ENCODE measurements at regions not wholly inside any gene's neighbourhood (a gene's known extent, or its start where the extent isn't known, plus 50 kb on each side); places are given as distances from the start of the nearest gene placed in this dataset.

DNA sequence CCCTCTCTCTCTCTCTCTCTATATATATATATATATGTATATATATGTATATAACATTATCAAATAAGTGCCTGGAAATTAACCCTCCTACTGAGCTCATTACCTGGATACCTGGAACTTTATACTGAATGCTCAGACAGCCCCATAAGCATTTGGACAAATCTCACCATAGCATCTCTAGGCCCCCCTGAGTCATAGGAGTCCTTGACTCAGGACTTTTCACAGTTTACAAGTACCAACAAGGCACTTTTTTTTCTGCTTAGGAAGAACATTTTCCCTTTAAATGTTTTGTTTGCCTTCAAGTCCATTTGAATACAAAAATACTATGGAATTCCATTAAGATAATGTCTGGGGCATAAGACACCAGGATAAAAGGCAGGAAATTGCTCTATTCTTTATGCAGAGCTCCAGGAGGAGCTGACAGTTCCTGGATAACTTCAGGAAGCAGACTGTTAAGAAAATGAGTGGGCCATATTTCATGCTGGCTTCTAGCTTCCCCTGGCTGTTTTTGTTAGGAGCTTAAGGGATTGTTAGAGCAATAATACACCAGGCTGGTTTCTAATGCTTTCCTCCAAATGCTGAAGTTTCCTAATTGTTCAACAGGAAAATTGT is 171.7 kb upstream of the ASIC2 start:
- Histone ChIP-seq H3K4me1 (ENCODE audit: control insufficient read depth in 1 of 2, insufficient read depth in 2 of 2, low read length in 2 of 2) (no peaks in the 10 kb centered on the region), H3K4me3 (replicated peaks in 1 of 3; ENCODE audit: low read depth in 2 of 3, low read length in 3 of 3) (no peak overlapping the region), H3K4me2 (replicated peaks; ENCODE audit: extremely low read depth, low read length, poor library complexity, severe bottlenecking) (no peak overlapping the region), H4K20me1 (ENCODE audit: insufficient read depth, low read length) (no peaks in the 10 kb centered on the region), H3K79me2 (ENCODE audit: insufficient read depth, low read length) (no peaks in the 10 kb centered on the region), H2AFZ (ENCODE audit: insufficient read depth, low read depth, low read length, poor library complexity, severe bottlenecking) (no peak overlapping the region), H3K27ac (ENCODE audit: low read depth in 1 of 2, low read length in 2 of 2) (no peak overlapping the region), H3K9ac (ENCODE audit: insufficient read depth, low read length, poor library complexity, severe bottlenecking) (no peak overlapping the region), H3K27me3 (ENCODE audit: control insufficient read depth in 2 of 2, insufficient read depth in 2 of 2, low read length in 2 of 2) (no peaks in the 10 kb centered on the region), H3K36me3 (replicated peaks in 1 of 2; ENCODE audit: control insufficient read depth in 1 of 2, insufficient read depth in 2 of 2, low read length in 2 of 2) (no peaks in the 10 kb centered on the region), H3K9me3 (replicated peaks in 1 of 2; ENCODE audit: control insufficient read depth in 1 of 2, insufficient read depth in 1 of 2, low read length in 2 of 2) (no peaks in the 10 kb centered on the region)
- DNase-seq: no peak
- TF ChIP-seq, protein P1, sequence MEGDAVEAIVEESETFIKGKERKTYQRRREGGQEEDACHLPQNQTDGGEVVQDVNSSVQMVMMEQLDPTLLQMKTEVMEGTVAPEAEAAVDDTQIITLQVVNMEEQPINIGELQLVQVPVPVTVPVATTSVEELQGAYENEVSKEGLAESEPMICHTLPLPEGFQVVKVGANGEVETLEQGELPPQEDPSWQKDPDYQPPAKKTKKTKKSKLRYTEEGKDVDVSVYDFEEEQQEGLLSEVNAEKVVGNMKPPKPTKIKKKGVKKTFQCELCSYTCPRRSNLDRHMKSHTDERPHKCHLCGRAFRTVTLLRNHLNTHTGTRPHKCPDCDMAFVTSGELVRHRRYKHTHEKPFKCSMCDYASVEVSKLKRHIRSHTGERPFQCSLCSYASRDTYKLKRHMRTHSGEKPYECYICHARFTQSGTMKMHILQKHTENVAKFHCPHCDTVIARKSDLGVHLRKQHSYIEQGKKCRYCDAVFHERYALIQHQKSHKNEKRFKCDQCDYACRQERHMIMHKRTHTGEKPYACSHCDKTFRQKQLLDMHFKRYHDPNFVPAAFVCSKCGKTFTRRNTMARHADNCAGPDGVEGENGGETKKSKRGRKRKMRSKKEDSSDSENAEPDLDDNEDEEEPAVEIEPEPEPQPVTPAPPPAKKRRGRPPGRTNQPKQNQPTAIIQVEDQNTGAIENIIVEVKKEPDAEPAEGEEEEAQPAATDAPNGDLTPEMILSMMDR (IDR thresholded peaks at IDR 0.05): no peak
- Mint-ChIP-seq H3K36me3 (no peaks in the 10 kb centered on the region), H3K9me3 (peaks cover 0 to 4% (median 3%) of the 10 kb centered on the region in 7 donors), H3K4me1 (no peaks in the 10 kb centered on the region), H3K27ac (no peak overlapping the region), H3K4me3 (no peak overlapping the region), H3K27me3 (ENCODE audit: low read depth in 3 of 3) (peaks cover 2 to 13% (median 2%) of the 10 kb centered on the region in 3 donors)
- intact Hi-C loops (cut with micrococcal nuclease): no loop called here

DNA sequence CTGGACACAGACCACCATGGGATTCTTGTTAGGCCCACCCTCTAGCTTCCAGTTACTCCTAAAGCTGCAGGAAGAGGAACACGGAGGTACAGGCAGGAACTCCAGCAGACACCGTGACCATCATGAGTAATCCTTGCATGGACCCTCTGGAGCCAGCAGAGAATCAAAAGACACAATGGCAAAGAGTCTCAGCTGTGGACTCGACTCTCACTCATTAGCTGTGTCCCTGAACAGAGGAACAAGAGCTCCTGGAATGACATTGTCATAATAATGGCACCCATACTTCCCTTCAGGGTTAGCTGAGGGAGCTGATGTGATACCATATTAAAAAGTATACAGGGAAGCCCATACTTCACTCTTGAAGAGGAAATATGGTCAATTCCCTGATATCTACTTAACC is 176.3 kb upstream of the ASIC2 start:
- H3K36me3 Mint-ChIP-seq: no peaks in the 10 kb centered on the region
- intact Hi-C loops (cut with micrococcal nuclease): no loop called here
- Histone ChIP-seq H3K36me3 (replicated peaks in 1 of 2; ENCODE audit: control insufficient read depth in 1 of 2, insufficient read depth in 2 of 2, low read length in 2 of 2) (no peaks in the 10 kb centered on the region), H3K27ac (ENCODE audit: low read depth in 1 of 2, low read length in 2 of 2) (no peak overlapping the region), H3K27me3 (ENCODE audit: control insufficient read depth in 2 of 2, insufficient read depth in 2 of 2, low read length in 2 of 2) (no peaks in the 10 kb centered on the region), H3K79me2 (ENCODE audit: insufficient read depth, low read length) (no peaks in the 10 kb centered on the region), H3K9ac (ENCODE audit: insufficient read depth, low read length, poor library complexity, severe bottlenecking) (no peak overlapping the region), H2AFZ (ENCODE audit: insufficient read depth, low read depth, low read length, poor library complexity, severe bottlenecking) (no peak overlapping the region), H3K4me2 (replicated peaks; ENCODE audit: extremely low read depth, low read length, poor library complexity, severe bottlenecking) (no peak overlapping the region), H3K4me1 (ENCODE audit: control insufficient read depth in 1 of 2, insufficient read depth in 2 of 2, low read length in 2 of 2) (no peaks in the 10 kb centered on the region), H4K20me1 (ENCODE audit: insufficient read depth, low read length) (no peaks in the 10 kb centered on the region), H3K4me3 (replicated peaks in 1 of 3; ENCODE audit: low read depth in 2 of 3, low read length in 3 of 3) (no peak overlapping the region), H3K9me3 (replicated peaks in 1 of 2; ENCODE audit: control insufficient read depth in 1 of 2, insufficient read depth in 1 of 2, low read length in 2 of 2) (no peaks in the 10 kb centered on the region)
- 58% methylated on average over 2 of the region's 3 CpGs for WGBS (ENCODE audit: insufficient coverage)
- no peak overlapping the region for H3K27ac Mint-ChIP-seq
- peaks cover 2 to 3% (median 3%) of the 10 kb centered on the region in 3 donors for H3K27me3 Mint-ChIP-seq (ENCODE audit: low read depth in 3 of 3)
- TF ChIP-seq, protein P1 (IDR thresholded peaks at IDR 0.05): no peak
- peaks cover 0 to 3% (median 0%) of the 10 kb centered on the region in 7 donors for H3K9me3 Mint-ChIP-seq
- no peaks in the 10 kb centered on the region for H3K4me1 Mint-ChIP-seq
- H3K4me3 Mint-ChIP-seq: no peak overlapping the region
- no peak for DNase-seq

All from CD14-positive monocyte (primary cell).